ENCODE measurements at regions not wholly inside any gene's neighbourhood (a gene's known extent, or its start where the extent isn't known, plus 50 kb on each side); places are given as distances from the start of the nearest gene placed in this dataset.
"Not testable (repeated sequence)": the region's sequence is repeated elsewhere in the genome, so short reads cannot be mapped to it uniquely, and the experiment has no call there.

DNA sequence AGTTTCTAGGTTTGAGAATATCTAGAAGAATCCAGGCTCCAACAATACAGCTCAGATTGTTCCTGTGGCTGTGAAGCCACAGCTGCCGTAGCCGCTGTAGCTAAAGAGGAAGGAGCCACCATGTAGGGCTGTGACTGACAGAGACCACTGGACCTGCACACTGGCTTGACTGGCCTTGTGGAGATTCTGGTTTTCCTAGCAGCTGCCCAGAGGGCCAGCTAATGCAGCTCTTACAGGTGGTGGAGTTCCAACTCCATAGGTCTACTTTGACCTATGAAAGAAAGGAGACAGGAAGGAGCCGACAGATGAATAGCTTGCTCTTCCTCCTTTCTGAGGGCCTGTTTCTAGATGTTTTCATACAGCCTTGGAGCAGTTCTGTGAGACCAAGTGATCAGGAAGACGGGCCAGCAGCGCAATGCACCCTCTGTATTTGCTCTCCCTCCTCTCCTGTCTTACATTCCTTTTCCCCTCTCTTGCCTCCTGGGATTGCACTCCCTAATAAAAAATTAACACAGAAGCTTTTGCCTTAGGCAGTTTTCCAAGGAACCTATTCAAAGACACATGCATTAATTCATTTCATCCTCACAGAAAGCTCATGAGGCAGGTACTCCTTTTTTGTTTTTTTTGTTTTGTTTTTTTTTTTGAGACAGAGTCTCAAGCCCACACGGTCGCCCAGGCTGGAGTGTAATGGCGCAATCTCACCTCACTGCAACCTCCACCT lies 51.8 kb upstream of the MYB start:
- DNase-seq (ENCODE audit: low read depth in 3 of 3): no peak

GRCh38 chr6:135128268-135128914 lies 52.7 kb upstream of the MYB start:
- peak; percentile 22 to 60 (median 44) for DNase-seq (ENCODE audit: low read depth in 3 of 3)

- DNase-seq (ENCODE audit: low read depth in 3 of 3): no peak
These were observed 54.4 kb upstream of the MYB start for GRCh38 chr6:135126729-135127128.

- DNase-seq (ENCODE audit: low read depth in 3 of 3): no peak
These were observed 55.1 kb upstream of the MYB start for GRCh38 chr6:135126034-135126433.

- DNase-seq (ENCODE audit: low read depth in 3 of 3): no peak
These were observed 59.7 kb upstream of the MYB start for GRCh38 chr6:135121434-135121833.

GRCh38 chr6:135118134-135118730 lies 62.9 kb upstream of the MYB start:
- no peak for DNase-seq (ENCODE audit: low read depth in 3 of 3)

- DNase-seq (ENCODE audit: low read depth in 3 of 3): peak in 1 of 3 experiments; percentile 5
These were observed 62.9 kb upstream of the HBS1L start for GRCh38 chr6:135117413-135117968.

DNA sequence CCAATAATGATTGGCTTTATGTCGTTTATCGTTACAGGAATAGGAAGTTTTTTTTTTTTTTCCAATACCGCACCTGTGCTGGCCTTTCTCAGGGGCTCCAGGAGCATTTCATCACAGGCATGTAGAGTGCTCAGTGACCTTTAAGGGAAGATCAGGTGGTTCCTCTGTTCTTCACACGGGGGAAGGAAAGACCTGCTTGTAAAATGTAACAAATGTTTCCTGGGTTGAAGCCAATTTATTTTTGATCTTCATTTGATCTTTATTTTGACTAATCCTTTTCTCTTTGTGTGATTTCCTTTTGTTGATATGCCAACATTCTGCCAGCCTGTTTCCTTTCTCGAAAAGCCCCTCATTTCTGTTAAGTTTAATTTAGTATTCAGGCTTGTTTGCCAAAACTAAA lies 61.9 kb upstream of the HBS1L start:
- no peak for DNase-seq (ENCODE audit: low read depth in 3 of 3)

DNA sequence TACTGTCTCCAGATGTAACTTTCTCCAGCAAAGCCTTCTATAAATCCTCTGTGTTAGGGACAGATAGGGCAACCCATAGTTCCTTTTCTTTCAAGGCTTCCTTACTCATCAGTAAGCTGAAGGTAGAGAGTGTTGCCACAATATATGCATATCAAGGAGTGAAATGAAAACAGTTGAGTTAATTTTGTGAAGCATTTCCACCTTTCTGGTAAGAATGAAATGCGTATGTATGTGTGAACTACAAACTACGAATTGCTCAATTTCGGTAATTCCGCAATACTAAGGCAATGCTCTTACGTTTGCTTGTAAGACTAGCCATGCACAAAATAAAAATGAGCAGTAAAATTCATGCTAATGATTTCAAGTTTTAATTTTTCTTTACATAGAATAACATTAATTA lies 61.2 kb upstream of the HBS1L start:
- DNase-seq (ENCODE audit: low read depth in 3 of 3): no peak

DNA sequence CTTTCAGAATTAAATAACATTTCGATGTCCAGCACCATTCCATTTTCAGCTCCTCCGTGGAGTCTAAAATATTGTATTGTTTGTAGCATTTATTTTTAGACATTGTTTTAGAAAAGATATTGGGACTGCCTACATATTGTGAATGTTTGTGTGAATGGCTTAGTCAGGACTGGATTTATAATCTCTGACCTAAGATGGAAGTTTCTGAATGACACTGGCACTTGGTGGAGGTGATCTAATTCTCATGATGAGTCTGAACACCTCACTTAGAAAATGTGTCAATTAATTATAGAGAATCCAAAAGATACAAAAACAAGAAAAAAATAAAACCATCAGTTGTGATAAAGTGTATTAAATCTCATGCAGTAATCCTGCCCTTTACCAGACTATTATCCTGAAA lies 60.8 kb upstream of the HBS1L start:
- DNase-seq (ENCODE audit: low read depth in 3 of 3): no peak

- DNase-seq (ENCODE audit: low read depth in 3 of 3): peak in 2 of 3 experiments; percentile 37 to 59
These were observed 59.9 kb upstream of the HBS1L start for GRCh38 chr6:135114355-135115145.

DNA sequence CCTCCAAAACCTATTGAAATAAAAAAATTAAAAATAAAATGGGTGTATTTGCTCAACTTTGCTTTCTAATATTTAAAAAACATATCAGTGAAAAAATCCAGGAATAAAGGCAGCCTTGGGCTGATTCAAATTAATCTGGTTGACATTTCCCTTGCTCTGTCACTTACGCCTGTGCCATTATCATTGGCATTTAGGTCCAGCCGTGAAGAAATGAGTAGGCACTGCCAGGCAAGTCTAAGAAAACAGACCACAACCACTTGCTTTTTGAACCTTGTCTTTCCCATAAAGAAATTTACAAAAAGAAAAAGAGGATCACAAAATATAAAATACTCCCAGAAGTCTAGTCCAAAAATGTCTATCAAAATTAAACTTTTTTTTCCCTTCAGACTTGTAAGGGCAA lies 59.2 kb upstream of the HBS1L start:
- no peak for DNase-seq (ENCODE audit: low read depth in 3 of 3)

DNA sequence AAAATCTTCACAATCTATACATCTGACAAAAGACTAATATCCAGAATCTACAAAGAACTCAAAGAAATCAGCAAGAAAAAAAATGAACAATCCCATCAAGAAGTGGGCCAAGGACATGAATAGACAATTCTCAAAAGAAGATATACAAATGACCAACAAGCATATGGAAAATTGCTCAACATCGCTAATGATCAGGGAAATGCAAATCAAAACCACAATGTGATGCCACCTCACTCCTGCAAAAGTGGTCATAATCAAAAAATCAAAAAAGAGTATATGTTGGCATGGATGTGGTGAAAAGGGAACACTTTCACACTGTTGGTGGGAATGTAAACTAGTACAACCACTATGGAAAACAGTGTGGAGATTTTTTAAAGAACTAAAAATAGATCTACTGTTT lies 58.3 kb upstream of the HBS1L start:
- DNase-seq (ENCODE audit: low read depth in 3 of 3): not testable (repeated sequence)

DNA sequence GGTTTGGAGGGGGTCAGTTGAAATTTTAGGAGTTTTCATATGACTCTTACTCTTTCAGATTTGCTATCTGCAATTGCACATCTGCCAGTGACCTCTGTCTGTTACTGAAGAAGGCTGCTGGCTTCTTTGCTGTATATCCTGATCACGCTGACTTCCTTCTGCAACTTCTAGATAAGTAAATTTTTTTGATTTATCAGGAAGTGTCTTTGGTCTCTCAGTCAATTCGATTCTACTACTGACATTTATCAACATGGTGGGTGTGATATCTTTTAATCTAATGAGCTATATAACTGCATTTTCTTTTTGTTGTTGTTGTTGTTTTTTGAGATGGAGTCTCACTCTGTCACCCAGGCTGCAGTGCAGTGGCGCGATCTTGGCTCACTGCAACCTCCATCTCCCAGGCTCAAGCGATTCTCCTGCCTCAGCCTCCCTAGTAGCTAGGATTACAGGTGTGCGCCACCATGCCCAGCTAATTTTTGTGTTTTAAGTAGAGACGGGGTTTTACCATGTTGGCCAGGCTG lies 55.7 kb upstream of the HBS1L start:
- DNase-seq (ENCODE audit: low read depth in 3 of 3): not testable (repeated sequence)

- DNase-seq (ENCODE audit: low read depth in 3 of 3): no peak
These were observed 55.1 kb upstream of the HBS1L start for GRCh38 chr6:135109761-135110160.

GRCh38 chr6:135108692-135109091 lies 54.1 kb upstream of the HBS1L start:
- DNase-seq (ENCODE audit: low read depth in 3 of 3): no peak

DNA sequence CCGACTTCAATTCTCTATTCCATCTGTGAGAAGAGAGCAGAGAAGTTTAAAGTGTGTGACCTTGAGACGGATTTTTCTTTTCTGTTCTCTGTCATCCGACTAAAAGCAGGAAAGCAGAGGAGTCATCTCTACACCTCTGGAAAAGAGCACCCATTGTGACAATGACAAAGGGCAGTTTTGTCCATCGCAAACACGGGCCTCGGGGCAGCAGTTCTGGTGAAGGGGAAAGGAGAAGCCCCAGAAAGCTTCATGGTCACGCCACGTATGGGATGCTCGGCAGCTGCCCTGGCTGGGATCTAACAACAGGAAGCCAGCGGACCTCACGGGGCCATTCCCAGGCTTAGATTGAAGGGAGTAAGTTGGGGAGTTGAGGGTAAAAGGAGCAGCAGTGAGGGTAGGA lies 52.0 kb upstream of the HBS1L start:
- DNase-seq (ENCODE audit: low read depth in 3 of 3): no peak

- DNase-seq (ENCODE audit: low read depth in 3 of 3): no peak
These were observed 51.1 kb upstream of the HBS1L start for GRCh38 chr6:135105710-135106109.

DNA sequence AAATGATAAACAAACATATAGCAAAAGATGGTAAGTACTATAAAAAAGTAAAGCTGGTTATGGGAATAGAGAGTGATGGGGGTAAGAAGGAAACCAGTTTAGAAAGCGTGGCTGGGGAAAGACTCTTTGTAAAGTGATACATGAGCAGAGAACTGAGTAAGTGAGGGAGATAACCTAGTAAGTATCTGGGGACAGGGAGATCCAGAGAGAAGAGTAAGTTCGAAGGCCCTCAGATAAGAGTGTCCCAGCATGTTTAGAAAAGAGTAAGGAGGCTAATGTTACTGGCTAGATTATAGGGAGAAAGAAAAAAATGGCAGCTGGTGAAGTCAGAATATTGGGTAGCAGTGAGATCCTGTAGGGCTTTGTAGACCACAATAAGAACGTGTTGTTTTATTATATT lies 50.7 kb upstream of the HBS1L start:
- DNase-seq (ENCODE audit: low read depth in 3 of 3): no peak
